Fibroblast of gingiva (primary cell): ENCODE measurements at regions not wholly inside any gene's neighbourhood (a gene's known extent, or its start where the extent isn't known, plus 50 kb on each side); places are given as distances from the start of the nearest gene placed in this dataset.

Source experiments
- DNase-seq: peaks from one replicate; pipeline ENCODE4 v3.0.0-alpha.2; 2011; ENCODE audit warnings: low read depth

GRCh38 chr2:167430447-167430846, 542.2 kb downstream of the XIRP2 start:
- no peak for DNase-seq

DNA sequence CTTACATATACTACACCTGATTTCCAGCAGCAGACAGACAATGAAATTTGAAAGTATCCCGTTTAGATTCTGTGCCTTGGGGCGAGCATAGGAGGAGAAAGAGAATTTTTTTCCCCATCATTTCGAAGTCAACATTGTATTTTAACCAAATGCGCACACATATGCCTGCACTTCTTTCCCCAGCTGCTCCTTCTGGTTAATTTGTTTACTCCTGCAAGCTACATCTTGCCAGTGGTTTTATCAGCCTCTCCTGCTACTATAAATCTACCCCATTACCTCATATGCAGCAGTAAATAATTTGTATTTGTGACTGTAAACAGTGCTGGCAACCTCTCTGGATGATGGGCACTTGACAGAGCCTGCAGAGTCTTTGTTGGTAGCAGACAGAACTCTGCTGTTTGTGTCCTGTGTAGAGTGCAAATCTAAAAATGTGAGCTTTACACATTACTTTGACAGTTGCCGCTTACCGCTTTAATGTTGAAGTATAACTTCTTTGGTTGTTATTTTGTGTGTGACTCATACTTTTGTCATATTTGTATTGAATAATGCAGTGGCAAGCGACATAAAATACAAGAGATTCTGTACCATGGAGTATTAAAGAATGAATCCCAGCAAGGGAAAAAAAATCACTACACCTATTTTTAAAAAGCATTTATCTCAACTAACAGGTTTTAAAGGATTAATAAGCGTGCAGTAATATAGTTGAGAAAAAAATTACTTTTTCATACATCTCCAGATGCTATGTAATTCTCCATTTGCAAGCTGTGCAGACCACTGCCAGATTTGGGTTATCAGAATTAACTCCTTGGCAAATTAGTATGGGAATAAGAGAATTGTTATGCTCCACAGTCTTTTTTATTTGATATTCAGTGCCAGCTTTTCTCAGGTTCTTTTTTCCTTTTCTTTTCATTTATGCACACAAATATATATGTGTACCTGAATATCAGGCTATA, 536.8 kb downstream of the XIRP2 start:
- DNase-seq, result no peak

DNA sequence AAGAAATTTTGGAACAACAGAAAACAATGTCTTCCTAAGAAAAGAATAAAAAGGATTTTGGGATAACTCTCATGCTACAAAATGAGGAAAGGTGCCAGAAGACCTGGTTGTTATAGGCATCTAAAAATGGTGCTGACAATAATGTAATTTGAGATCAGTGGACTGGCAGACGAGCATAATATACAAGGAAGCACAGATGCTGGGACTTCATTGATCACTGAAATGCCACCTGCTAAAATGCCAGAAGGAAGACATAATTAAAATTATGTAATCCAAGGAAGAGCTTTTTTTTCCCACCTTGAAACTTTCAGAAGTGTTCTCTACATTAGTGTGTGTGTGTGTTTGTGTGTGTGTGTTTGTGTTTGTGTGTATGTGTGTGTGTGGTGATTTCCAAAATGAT, 535.9 kb downstream of the XIRP2 start:
- no peak for DNase-seq

GRCh38 chr2:167423731-167424130, 535.5 kb downstream of the XIRP2 start:
- no peak for DNase-seq

DNA sequence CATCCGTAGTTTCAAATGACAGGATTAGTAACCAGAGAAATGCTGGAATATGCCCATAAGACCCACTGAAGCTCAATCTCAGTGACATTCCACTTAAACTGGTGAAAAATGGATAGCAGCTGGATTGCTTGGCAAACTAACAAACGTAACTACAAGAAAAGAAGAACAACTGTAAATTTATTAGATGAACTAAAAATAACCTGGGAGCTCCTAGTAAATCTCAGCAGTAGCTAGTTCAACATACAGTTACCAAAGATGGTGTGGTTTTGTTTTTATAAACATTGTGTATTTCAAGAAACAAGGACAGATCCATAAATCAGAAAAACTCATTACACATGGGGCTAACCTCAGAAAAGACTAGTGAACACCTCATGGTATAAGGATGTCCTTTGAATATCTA, 531.9 kb downstream of the XIRP2 start:
- DNase-seq, result no peak

DNA sequence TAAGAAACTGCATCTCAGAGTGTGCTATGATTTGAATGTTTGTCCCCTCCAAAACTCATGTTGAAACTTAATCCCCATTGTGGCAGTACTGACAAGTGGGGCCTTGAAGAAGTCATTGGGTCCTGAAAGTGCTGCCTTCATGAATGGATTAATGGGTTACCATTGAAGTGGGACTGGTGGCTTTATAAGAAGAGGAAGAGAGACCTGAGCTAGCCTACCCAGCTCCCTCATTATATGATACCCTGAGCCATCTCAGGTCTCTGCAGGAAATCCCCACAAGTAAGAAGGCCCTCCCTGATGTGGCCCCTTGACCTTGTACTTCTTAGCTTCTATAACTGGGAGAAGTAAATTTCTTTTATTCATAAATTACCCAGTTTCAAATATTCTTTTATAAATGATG, 526.8 kb downstream of the XIRP2 start:
- no peak for DNase-seq

- no peak for DNase-seq
Measured at GRCh38 chr2:167411367-167411766, 523.1 kb downstream of the XIRP2 start.

- DNase-seq, result no peak
Measured at GRCh38 chr2:167406558-167406957, 518.3 kb downstream of the XIRP2 start.

DNA sequence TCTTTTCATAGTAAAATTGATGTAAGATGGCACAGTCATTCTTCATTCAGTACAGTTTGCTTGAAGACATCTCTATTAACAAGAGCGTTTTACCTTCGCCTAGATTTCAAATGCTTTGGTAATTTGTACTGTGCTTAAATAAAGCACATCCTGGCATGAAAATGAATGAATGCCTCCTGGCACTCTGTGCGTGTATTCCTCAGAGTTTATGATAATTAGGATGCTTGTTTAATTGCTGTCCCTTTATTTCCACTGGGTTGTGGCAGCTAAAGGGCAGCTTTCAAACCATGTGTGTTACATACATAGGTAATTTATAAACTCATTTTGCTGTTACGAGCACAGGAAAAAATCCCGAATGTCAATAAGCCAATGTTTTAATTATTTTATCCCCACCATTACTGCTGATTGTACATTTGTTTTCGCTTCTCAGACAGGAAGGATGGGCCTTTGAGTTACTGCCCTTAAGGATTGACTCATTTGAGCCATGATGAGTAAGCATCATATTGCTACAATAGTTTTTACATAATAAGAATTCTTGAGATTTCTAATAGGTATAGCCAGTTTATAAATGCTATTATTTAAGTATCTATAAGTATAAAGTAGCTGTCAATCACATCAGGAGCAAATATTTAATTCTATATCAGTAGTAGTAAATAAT, 516.5 kb downstream of the XIRP2 start:
- peak; percentile 25 for DNase-seq

GRCh38 chr2:167401309-167401708, 513.0 kb downstream of the XIRP2 start:
- DNase-seq, result no peak

DNA sequence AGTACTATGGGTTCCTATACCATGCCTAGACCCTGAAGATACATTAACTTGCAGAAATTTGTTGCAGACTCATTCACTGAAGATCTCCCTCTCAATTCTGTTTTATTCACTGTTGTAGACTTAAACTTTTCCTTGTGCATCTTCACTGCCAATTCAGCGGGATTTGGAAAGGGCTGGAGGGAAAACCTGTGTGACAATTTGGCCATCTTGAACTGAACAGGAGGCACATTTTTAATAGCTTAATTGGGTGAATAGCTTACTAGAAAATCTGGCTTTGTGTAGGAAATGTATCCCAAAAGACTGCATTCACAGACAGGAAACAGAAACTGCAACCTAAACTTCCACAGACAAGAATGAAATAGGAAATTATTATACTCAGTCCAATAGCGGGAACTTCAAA, 512.3 kb downstream of the XIRP2 start:
- no peak for DNase-seq

GRCh38 chr2:167398873-167399272, 510.6 kb downstream of the XIRP2 start:
- no peak for DNase-seq

DNA sequence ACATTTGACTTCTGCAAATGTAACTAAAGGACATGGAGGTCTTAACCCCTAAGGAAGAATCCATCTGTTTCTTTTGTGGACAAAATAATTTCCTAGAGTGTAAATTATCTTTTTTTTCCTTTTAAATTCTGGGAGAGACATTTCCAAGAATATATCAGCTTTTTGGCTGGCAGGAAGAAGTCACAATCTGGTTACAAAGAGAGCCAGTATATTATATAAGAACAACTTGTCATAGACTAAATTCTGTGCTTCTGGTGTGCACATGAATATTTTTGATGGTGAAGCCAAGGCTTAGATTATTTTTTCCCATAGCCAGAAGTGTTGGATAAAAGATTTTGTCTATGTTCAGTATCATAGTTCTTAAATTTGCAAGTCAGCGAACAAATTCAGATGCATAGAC, 500.6 kb downstream of the XIRP2 start:
- no peak for DNase-seq

DNA sequence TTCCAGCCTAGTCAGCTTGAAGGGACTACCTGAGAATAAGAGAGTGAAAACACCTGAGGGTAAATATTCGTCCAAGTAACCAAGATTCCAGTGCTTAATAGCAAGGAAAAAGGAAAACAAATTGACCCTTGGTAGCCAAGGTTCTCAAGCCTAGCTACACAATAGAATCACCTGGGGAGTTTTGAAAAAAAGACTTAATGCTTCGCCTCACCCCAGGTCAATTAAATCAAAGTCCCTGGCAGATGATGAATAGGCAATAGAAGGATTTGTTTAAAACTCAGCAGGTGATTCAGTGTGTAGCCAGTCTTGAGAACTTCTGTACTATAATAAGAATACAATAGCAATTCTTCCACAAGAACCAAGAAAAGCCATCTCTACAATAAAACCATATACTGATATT, 500.2 kb downstream of the XIRP2 start:
- DNase-seq, result no peak

GRCh38 chr2:167386694-167387093, 498.4 kb downstream of the XIRP2 start:
- DNase-seq, result no peak

- no peak for DNase-seq
Measured at GRCh38 chr2:167383610-167384194, 495.4 kb downstream of the XIRP2 start.

DNA sequence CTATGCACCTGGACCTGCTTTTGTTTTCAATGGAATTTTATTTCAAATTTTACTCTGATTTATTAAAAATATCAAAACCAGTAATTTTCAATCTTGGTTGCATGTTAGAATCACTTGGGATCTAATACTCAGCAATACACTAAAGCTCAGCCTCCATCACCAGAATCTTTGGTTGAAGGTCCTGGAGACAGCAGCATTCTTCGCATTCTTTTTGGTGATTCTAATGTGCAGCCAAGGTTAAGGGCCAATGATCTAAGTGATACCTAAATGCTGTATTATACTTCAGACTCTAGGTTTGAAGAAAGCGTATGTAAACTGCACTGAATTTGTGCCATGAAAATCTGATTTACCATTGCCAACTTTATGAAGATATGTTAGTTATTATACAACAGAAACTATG, 493.1 kb downstream of the XIRP2 start:
- DNase-seq, result no peak

DNA sequence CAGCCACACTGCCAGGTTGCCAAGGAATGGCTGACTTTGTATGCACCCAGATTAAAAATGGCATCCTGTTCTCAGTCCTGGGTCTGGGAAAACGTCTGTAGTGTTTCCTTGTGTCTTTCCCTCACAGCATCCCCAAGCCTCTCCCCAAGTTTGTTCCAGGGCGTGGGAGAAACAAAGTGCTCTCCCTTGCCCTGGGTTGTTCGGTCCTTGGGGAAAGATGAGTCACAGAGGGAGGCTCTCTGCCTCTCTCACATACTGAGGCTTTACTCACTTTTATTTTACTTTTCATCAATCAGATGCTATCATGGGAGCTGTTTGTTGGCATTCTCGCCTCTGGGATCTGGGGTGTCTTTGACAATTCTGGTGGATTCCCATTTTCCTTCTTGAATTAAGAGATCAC, 492.3 kb downstream of the XIRP2 start:
- DNase-seq, result no peak

DNA sequence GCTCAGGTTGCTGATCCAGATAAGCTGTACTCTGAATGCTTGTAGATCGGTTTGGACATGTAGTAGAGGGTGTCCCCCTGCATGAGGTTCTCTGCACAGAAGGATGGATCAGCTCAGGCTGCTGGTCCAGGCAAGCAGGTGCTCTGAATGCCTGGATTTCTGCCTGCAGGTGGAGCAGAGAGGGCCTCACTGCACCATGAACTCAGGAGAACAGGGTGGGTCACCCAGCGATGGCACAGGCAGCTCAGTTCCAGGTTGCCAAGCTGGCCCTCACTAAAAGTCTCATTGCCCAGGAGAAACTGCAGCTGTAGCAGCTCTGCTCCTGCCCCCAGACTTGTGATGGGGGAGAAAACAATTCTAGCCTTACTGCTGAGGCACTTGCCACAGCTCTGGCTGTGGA, 491.8 kb downstream of the XIRP2 start:
- DNase-seq, result no peak

DNA sequence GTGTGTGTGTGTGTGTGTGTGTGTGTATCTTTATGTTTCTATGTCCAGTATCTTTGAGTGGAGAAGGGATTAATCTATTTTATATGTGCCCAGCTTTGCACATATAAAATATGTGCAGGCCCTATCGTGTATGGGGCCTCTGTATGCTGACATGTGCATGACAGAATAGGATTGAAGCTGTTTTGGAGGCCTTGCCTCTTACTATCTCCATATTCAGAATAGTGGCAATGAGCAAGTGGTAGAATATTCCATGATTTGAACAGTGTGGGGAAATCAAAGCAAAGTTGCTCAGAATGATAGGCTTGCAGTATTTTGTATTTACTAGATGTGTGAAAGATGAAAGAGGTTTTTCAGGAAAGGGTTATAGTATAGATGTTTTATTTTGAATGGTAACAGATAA, 480.8 kb downstream of the XIRP2 start:
- DNase-seq, result no peak

DNA sequence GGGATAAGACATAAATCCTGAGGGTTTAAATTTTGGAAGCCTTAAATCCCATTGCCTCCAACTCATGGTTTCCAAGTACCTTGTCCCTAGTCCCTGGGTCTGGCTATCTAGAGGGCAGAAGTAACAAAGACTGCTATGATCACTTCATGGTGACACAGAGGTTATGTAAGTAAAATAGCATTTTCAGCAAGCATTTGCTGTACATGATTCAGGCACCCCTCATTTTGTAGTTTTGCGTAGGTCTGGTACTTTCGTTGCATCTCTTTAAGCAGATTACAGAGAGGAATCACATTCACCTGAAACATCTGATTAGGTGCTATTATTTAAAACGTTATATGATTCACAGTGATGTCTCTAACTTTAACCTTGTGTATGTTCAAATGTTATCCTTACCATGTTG, 480.1 kb downstream of the XIRP2 start:
- no peak for DNase-seq

DNA sequence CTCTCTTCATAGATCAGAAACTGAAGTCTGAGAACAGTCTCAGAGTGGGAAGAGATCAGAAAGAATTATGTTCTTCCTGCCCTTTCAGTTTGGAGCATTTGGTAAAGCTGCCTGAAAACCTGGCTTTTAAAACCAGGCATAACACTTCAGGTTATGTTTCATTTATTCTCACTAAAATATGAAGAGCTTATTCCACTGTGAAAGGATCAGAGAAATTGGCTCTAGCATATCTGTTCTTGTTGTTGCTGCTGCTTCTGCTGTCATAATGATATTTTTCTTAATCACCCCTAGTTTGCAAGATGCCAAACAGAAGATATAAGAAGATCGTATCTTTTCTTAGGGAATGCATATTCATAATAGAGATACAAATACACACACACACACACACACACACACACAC, 476.9 kb downstream of the XIRP2 start:
- DNase-seq, result no peak

DNA sequence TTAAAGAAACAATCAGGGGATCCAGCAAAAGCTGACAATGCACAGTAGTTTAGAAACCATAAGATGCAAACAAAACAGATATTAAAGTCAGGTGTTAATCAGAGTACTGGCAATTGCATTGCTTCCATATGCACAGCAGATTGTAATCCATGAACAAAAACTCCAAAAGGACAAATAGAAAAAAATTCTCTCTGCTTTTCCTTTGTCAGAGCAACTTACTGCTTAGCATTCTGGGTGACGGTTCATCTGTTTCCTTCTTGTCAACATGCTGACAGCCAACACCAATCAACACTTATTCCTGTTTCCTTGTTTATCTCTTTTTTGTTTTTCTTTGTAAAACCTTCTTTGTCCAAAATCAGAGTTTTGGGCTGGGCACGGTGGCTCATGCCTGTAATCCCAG, 473.1 kb downstream of the XIRP2 start:
- no peak for DNase-seq
